NCI-H1930 (cell line): ENCODE measurements at regions not wholly inside any gene's neighbourhood (a gene's known extent, or its start where the extent isn't known, plus 50 kb on each side); places are given as distances from the start of the nearest gene placed in this dataset.

Experiments
- DNase-seq, 2 experiments: peaks; one replicate each; lab custom pipeline; 2025; lab: John Stamatoyannopoulos, UW

GRCh38 chr10:78516756-78517155 lies 483.1 kb downstream of the RPS24 start:
- no peak for DNase-seq

- DNase-seq, result no peak
Observed at GRCh38 chr10:78518224-78518623, 484.6 kb downstream of the RPS24 start.

GRCh38 chr10:78520737-78521430 lies 487.2 kb downstream of the RPS24 start:
- peak in 1 of 2 experiments; percentile 20 for DNase-seq

GRCh38 chr10:78523453-78523852 lies 489.8 kb downstream of the RPS24 start:
- DNase-seq, result no peak

- no peak for DNase-seq
Observed at GRCh38 chr10:78524342-78524741, 490.7 kb downstream of the RPS24 start.

- DNase-seq, result peak in 1 of 2 experiments; percentile 16
Observed at GRCh38 chr10:78524941-78525340, 491.3 kb downstream of the RPS24 start.

- DNase-seq, result no peak
Observed at GRCh38 chr10:78526347-78526746, 492.7 kb downstream of the RPS24 start.

GRCh38 chr10:78527296-78527695 lies 493.6 kb downstream of the RPS24 start:
- no peak for DNase-seq

GRCh38 chr10:78528749-78529204 lies 495.1 kb downstream of the RPS24 start:
- DNase-seq, result peak; percentile 40 to 79

- no peak for DNase-seq
Observed at GRCh38 chr10:78529262-78529661, 495.6 kb downstream of the RPS24 start.

- DNase-seq, result no peak
Observed at GRCh38 chr10:78531088-78531487, 497.4 kb downstream of the RPS24 start.

GRCh38 chr10:78532480-78533042 lies 498.9 kb downstream of the RPS24 start:
- DNase-seq, result no peak

GRCh38 chr10:78533098-78533497 lies 499.4 kb downstream of the RPS24 start:
- DNase-seq, result no peak

- DNase-seq, result no peak
Observed at GRCh38 chr10:78533776-78534175, 500.1 kb downstream of the RPS24 start.

- no peak for DNase-seq
Observed at GRCh38 chr10:78535716-78536218, 502.1 kb downstream of the RPS24 start.

GRCh38 chr10:78537018-78537417 lies 503.4 kb downstream of the RPS24 start:
- DNase-seq, result no peak

- no peak for DNase-seq
Observed at GRCh38 chr10:78539247-78539766, 505.6 kb downstream of the RPS24 start.

- DNase-seq, result no peak
Observed at GRCh38 chr10:78540355-78541076, 506.9 kb downstream of the RPS24 start.

- DNase-seq, result no peak
Observed at GRCh38 chr10:78541481-78542140, 507.9 kb downstream of the RPS24 start.

- DNase-seq, result no peak
Observed at GRCh38 chr10:78542141-78542489, 508.5 kb downstream of the RPS24 start.

- no peak for DNase-seq
Observed at GRCh38 chr10:78542521-78542920, 508.9 kb downstream of the RPS24 start.

- DNase-seq, result no peak
Observed at GRCh38 chr10:78543031-78543748, 509.5 kb downstream of the RPS24 start.
